ENCODE measurements at regions not wholly inside any gene's neighbourhood (a gene's known extent, or its start where the extent isn't known, plus 50 kb on each side); places are given as distances from the start of the nearest gene placed in this dataset.
"Not testable (repeated sequence)": the region's sequence is repeated elsewhere in the genome, so short reads cannot be mapped to it uniquely, and the experiment has no call there.

GRCh38 chr14:105884808-105885281, 358.5 kb downstream of the TMEM121 start:
- peak; percentile 71 for DNase-seq (ENCODE audit: low spot score)

- DNase-seq (ENCODE audit: low spot score): peak; percentile 85
Observed at GRCh38 chr14:105885561-105886320, 359.4 kb downstream of the TMEM121 start.

- DNase-seq (ENCODE audit: low spot score): peak; percentile 81
Observed at GRCh38 chr14:105886791-105887191, 360.4 kb downstream of the TMEM121 start.

- DNase-seq (ENCODE audit: low spot score): no peak
Observed at GRCh38 chr14:105887692-105888091, 361.3 kb downstream of the TMEM121 start.

GRCh38 chr14:105888151-105888550, 361.8 kb downstream of the TMEM121 start:
- no peak for DNase-seq (ENCODE audit: low spot score)

GRCh38 chr14:105888784-105889665, 362.6 kb downstream of the TMEM121 start:
- DNase-seq (ENCODE audit: low spot score): peak; percentile 64

DNA sequence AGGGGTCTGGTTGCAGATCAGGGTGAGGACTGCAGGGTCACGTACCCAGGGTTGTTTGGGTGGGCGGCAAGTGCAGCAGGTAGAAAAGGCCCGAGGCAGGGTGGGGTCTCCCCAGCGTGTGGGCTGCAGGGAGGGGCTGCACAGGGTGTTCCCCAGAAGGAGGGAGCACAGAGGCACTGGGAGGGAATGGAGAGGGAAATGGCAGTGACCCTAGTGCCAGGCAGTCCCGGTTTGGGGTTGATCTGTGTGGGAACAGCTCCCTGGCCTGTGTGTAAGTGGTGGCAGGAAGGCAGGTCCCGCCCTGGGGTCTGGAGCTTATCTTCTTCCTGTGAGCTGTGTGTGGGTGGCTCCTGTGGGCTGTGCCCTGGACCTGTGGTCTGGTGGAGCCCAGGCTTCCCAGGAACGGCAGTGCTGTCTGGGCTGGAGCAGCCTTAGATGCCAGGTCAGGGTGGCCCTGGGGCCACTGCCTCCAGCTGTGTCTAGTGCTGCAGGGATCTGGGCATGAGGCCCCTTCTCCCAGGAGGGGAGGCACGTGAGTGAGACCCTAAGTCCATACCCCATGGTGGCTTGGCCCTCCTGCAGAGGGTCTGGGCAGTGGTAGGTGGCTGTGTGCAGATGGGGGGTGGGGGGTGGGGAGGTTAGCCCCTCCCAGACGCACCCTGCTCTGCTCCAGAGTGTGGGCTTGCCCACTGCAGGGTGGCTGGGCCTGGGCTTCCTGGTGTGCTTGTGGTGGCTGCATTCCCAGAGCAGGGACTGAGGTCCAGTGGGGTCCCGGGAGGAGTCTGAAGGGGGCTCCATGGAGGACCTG, 363.5 kb downstream of the TMEM121 start:
- DNase-seq (ENCODE audit: low spot score): peak; percentile 73

DNA sequence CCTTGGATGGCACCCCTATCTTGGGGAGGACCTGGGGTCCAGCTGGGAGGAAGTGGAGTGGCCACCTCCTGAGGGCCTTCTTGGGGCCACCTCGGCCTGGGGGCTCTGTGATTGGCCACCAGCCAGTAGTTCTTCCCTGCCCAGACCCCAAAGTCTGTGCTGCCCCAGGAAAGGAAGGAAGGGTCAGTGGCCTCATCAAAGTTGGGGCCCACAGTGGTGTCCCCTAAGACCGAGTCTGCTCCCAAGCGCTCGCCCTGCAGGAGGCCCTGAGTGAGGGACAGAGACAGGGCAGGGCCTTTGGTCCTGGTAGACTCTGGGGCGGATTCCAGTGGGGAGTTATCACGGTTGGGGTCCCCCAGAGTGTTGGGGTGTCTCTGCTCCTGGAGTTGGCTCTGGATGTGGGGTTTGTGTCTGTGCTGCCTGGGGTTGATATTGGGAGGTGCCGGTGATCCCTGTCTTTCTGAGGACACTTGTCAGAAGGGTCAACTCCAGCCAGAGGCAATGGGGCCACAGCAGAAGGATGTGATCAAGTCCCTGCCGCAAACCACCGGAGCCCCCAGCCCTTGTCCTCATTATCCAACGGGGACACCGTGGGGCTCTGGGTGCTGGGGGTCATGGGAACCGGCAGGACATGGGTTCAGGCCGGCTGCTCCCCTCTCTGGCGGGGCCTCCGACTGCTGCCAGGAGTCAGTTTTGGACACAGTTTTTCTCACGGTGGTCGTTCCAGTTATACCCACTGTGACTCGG, 364.3 kb downstream of the TMEM121 start:
- no peak for DNase-seq (ENCODE audit: low spot score)

DNA sequence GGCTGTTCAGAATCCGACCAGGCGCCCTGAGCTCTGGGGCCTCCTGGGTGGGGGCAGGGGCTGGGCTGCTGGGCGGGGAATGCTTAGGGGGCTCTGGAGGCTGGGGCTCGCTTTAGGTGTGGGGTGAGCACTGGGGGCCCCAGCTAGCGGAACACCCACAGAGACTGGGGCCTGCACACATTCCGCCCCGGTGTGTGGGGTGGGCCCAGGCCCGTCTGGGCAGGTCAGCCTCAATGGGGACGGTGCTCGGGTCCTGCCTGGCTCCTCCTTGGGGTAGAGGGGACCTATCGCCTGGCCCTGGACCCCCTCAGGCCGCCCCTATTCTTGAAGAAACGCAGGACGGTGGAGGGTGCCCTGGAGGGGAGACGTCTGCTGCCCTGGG, 364.8 kb downstream of the TMEM121 start:
- peak; percentile 77 for DNase-seq (ENCODE audit: low spot score)

DNA sequence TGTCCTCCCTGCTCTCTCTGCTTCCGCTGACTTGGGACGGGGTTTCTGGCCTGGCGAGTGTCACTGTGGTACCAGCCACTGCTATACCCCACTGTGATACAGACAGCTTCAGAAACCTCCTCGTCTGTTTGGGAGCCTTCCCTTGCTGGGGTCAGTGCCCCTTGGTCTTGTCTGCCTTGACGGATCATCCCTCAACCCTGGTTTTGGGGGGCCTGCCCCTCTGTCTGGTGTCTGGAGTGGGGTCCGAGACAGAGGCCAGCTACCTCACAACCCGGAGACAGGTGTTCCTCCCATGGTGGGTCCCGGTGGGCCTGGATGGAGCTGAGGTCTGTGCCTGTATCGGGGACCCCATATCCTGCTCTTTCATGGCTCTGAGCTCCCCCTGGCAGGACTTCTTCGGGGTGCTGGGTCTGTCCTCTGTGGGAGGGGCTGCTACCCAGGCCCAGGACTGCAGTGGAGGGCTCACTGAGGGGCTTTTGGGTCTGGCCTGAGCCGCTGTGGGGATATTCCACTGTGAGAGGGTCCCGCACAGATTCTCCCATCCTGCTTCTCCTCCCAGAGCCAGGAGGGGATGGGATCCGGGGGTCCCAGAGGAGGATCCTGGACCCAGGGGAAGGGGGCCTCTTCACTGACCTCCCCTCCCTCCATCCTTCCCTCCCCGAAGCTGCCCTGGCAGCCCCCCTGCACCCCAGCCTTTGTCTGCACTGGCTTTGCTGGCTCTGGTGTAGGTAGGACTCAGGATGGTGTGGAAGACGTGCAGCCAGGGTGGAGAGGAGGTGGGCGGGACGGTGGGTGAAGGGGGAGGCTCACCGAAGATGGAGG, 365.5 kb downstream of the TMEM121 start:
- DNase-seq (ENCODE audit: low spot score): peak; percentile 89

DNA sequence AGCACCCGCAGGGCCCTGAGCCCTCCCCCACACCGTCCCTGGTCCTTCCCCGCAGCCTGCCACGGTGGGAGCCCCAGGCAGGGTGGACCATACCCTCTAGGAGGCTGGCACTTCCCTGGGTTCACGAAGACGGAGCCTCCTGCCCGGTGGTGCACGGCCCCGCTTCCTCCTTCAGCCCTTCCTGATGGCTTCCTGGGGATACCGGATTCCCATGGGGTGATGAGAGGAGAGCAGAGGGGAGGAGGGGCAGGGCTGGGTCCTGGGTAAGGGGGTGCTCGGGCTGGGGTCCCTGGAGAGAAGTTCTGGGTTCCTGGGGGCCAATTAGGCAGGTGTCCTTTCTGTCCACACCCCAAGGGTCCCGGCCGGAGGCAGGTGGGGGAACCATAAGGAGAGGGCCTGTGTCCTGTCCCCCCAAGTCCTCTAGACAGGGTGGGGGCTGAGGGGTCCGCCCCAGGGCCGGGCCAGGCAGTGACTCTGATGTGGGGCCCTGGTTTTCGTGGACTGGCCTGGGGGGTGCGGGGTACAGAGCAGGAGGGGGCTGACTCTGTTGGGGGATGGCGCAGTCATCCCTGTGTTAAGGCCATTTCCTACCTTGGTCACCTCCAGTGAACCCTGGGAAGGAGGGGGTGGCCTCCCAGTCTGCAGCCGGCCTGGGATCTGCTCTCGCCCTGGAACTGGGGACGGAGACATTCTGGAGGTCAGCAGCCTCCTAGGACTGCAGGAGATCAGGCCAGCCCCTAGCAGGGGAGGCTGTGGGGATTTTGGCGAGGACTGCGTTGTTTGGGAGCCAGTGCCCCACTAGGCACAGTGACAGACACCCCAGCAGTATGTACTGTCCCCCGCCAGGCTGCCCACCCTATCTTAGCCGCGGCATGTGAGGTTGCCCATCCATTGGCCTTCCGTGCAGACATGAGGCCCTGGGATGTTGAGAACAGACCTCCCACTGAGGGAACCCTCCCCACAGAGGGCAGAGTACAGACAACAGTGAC, 366.4 kb downstream of the TMEM121 start:
- DNase-seq (ENCODE audit: low spot score): peak; percentile 81

DNA sequence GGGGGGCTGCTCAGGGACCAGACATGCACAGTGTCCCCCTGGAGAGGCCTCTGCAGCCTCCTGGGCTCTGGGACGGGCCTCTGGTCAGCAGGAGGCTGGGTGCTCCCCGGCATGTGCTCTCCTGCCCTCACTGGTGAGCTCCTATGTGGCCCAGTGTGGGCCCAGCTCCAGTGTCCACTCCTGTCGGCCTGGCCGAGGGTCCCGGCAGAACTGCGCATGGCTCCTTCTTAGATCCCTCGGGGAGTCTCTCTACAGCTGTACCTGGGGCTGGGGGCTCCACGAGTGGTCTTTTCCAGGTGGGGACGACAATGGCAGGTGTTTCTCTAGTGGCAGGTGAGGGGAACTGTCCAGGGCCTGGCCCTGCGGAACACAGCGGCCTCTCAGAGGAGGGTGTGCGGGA, 367.3 kb downstream of the TMEM121 start:
- not testable (repeated sequence) for DNase-seq (ENCODE audit: low spot score)

DNA sequence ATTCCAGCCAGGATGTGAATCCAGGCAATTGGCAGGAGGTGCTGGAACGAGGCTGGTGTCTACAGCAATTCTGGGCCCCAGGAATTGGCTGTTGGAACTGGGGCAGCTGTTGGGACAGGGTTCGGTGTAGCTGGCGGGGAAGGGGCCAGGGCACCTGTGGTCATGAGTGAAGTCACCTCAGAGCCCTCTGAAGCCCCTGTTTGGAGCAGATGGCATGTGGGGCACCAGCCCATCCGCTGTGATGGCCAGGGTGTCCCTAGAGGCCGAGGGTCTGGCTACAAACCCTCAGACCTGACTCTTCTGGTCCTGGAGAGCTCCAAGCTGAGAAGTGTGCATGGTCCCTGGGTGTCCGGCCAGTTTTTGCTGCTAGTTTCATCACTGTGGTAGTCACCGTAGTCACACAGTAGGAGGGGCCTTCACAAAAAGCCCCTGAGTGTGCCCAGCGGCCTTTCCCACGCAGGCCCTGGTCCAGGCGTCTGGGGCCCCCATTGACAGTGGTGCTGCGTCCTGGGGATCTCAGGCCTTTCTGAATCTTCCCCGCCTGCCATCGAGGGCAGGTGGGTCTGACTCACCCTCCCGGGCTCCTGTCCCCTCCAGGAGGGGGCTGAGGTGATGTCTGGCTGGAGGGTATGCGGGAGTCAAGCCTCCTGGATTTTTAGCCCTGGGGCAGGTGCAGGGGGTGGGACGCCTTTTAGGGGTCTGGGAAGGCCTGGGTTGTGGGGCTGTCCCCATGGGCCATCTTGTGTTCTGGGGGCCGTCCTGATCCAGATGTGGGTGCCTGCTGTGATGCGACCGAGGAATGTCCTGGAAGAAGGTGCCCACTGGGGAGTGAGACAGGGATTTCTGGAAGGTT, 368.0 kb downstream of the TMEM121 start:
- DNase-seq (ENCODE audit: low spot score): peak; percentile 76

DNA sequence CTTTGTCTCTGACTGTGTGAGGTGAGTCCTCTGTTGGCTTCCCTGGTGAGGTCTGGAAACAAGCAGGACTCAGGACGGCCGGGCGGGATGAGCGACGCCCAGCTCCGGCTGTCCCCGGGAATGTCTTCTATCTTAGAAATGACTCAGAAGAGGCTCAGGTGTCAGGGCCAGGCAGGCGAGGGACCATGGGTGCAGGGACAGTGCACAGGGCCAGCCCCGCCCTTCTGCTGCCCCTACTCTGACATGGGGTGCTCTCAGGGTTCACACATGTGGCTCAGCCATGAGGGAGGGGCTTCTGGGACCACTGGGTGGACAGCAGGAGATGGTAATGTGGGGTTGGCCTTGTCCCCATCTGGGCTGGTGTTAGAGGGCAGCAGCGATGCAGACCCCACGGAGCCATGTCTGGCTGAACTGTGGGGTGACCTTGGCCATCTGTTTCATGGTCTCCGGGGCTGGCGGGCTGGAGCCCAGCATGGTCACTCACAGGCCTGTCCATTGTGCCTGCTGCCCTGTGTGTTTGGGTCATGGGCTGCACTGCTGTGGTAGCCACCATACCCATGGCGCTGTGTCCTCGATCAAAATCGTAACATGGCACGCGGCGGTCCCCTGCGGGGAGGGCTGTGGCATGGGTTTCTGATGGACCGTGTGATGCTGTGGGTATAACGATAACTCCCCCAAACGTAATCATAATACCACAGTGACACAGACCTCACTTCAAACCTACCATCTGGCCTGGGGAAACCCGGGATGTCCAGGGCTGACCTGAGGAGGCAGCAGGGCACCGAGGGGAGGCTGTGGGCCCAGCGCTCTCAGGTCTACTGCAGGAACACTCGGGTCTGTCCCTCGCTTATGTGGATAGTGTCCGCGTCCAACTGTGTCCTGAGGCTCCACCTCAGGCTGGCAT, 368.8 kb downstream of the TMEM121 start:
- peak; percentile 84 for DNase-seq (ENCODE audit: low spot score)

DNA sequence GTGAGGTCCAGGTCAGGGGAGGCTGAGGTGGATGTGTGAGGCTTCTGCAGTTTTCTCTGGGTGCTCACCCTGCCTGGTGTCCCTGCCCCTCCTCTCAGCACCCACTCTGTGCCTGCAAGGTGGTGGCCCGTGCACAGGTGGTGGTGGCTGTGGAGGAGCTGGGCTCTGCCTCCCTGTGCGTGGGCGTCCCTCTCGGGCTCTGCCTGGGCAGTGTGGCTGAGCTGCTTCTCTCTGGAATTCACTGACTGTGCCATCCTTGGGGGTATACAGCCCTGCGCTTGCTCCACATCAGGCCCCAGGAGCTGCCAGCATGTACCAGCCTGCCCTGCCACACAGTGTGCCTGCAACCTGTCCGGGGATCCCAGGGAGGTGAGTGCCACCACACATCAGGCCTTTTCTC, 369.8 kb downstream of the TMEM121 start:
- not testable (repeated sequence) for DNase-seq (ENCODE audit: low spot score)

DNA sequence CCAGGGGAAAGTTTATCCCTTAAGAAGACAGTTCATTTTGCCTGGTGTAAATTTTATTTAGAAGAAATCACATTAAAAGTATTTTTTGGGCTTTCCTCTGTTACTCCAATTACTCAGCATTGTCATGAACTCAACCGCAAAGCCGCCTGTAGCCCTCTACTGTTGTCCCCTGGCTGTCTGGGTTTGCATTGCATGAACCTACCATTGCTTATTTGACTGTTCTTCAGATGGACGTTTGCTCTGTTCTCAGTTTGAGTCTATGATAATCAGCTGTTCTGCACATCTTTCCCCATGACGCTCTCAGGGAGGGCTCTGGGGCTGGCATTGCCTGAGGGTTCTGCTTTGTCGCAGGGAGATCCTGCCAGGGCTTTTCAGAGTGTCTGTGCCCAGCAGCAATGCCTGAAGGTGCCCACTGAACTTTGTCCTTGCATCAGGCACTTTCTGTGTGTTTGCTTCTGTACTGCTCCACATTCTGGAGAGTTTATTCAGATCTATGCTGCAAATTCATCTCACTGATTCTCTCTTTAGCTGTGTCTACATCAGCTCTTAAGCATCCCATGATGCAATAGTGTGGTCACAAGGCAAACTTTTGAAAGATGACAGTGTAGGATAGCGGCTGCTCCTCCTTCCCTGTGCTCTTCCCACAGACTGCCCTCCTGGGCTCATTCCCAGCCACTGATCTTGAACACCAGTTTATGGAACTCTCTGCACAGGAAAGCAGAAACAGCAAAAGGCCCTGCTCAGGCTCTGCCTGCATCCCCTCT, 370.8 kb downstream of the TMEM121 start:
- not testable (repeated sequence) for DNase-seq (ENCODE audit: low spot score)

All from mesenteric fat pad (tissue), 1 donor.